ENCODE measurements at regions not wholly inside any gene's neighbourhood (a gene's known extent, or its start where the extent isn't known, plus 50 kb on each side); places are given as distances from the start of the nearest gene placed in this dataset.
A peak's percentile ranks its signal among the peaks of the same experiment; 100 is the strongest.
"Not testable (repeated sequence)": the region's sequence is repeated elsewhere in the genome, so short reads cannot be mapped to it uniquely, and the experiment has no call there.

GRCh38 chr14:46596236-46596635 lies 55.3 kb downstream of the RPL10L start:
- no peak for DNase-seq

- no peak for DNase-seq
These were observed 68.8 kb downstream of the RPL10L start for GRCh38 chr14:46582826-46583225.

- peak; percentile 15 to 74 (median 50) for DNase-seq
These were observed 70.4 kb downstream of the RPL10L start for GRCh38 chr14:46581036-46581671.

GRCh38 chr14:46574978-46575375 lies 76.6 kb downstream of the RPL10L start:
- no peak for DNase-seq

DNA sequence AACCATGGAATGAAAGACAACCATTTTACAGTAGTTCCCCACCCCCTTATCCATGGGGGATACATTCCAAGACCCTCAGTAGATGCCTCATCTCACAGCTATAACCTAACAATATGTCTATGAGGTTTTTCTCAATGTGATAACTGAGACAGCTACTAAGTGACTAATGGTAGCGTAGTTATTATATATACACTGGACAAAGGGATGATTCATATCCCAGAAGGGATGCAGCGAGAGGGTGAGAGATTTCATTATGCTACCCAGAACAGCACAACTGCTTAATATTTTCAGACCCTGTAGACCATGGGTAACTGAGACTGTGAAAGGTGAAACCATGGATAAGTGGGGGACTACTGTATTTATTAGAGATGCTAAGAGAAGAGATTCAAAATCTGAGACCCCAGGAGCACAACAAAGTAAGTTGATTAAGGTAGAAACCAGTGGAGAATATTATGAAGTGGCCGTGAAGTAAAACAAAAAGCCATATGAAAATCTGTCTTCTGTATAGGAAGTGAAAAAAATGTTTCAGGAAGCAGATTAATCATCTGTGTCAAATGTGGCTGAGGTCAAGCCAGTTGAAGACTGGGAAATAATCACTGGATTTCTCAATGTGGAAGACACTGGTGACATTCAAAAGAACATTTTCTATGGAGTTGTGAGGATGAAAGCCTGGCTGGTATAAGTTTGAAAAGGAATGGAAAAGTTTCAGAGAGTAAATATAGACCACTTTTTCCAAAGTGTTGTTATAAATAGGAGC lies 77.2 kb downstream of the RPL10L start:
- DNase-seq = no peak

DNA sequence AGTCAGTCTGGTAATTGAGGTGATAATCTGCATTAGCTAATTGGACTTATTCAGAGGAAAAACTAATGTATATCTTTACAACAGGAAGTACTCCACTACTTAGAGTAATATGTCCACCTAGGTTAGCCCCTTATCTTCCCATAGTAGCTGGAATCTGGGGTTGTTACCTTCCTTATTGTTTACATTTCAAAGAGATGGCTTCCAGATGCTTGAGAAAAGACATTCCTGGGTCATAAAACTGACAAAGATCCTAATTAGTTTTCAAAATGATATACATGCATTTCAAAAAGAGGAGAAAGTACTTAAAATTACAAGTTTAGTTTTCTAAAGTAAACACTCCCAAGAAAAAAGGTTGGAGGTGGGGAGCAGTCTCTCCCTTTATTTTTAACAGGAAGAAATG lies 78.1 kb downstream of the RPL10L start:
- DNase-seq = no peak

- no peak for DNase-seq
These were observed 79.6 kb downstream of the RPL10L start for GRCh38 chr14:46571970-46572369.

- not testable (repeated sequence) for DNase-seq
These were observed 83.4 kb downstream of the RPL10L start for GRCh38 chr14:46568161-46568560.

GRCh38 chr14:46550836-46551235 lies 100.7 kb downstream of the RPL10L start:
- DNase-seq = no peak

DNA sequence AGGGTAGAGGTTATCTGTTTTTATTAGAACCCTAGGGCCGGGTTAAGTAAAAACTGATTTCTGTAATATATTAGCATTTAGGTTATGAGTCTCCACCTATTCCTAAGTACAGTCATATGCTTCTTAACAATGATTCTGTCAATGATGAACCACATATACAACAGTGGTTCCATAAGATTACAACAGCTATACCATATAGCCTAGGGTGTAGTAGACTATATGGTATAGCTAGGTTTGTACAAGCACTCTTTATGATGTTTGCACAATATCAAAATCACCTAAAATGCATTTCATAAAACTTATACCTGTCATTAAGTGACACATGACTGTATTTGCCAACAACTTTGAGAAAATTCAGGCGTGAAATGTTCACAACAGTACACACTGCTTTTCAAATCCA lies 110.6 kb downstream of the RPL10L start:
- DNase-seq = no peak

GRCh38 chr14:46519121-46519520 lies 132.5 kb downstream of the RPL10L start:
- no peak for DNase-seq

DNA sequence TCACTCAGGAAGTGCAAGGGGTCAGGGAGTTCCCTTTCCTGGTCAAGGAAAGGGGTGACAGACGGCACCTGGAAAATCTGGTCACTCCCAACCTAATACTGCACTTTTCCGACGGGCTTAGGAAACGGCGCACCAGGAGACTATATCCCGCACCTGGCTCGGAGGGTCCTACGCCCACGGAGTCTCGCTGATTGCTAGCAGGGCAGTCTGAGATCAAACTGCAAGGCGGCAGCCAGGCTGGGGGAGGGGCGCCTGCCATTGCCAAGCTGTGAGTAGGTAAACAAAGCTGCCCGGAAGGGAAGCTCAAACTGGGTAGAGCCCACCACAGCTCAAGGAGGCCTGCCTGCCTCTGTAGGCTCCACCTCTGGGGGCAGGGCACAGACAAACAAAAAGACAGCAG lies 142.8 kb downstream of the RPL10L start:
- DNase-seq = not testable (repeated sequence)

DNA sequence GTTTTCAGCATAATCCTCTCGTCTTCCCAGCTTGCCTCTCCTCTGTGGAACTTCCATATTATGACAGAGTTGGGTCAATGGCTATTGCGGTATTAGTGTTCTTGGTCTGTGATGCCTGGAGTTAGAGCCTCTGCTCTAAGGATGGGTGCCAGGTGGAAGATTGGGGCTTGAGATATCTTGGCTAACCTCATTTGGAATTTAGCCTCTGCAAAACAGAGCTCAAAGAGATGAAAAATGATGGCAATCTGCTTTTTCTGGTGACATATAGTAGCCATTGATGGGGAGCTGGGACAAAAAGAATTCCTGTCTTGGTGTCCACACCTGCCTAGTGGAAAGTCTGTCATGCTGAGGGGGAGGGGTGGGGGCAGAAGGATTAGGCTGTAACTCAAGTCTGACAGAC lies 152.1 kb downstream of the RPL10L start:
- DNase-seq = no peak

DNA sequence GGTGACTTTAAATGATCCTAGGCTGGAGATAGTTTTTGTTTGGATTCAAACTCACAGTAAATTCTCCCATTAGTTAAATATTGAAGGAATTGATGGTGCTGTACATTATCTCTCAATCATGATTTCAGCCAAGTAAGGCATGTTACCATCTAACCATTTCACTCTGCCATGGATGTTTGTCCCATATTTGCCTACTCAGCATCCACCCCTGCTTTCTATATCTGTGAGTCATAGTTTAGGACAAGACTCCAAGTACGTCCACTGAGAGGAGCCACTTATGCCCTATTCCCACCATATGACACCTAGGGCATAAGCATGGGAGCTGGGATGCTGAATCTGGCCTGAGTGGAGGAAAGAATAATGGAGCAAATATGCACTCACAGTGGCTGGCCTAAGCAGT lies 155.2 kb downstream of the RPL10L start:
- no peak for DNase-seq

DNA sequence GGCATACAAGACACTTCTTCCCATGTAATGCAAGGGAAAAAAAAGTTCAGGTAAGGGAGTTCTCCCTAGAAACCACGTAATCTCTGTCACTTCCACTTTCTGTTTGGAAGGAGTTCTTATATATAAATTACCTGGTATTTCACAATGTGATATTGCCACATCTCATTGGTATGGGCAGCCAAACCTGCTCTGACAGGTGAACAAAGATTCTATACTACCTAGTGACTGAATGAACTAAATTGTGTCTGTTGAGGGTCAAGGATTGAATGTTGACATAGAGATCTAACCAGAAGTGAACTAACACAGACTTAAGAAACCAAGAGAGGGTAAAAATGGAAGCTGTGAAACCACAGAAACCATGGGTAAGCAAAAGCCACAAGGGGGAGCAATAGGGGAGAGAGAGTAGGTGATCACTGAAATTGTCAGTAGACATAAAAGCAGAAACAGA lies 161.3 kb downstream of the RPL10L start:
- peak in 1 of 3 experiments; percentile 12 for DNase-seq

GRCh38 chr14:46488374-46488773 lies 163.2 kb downstream of the RPL10L start:
- DNase-seq = no peak

DNA sequence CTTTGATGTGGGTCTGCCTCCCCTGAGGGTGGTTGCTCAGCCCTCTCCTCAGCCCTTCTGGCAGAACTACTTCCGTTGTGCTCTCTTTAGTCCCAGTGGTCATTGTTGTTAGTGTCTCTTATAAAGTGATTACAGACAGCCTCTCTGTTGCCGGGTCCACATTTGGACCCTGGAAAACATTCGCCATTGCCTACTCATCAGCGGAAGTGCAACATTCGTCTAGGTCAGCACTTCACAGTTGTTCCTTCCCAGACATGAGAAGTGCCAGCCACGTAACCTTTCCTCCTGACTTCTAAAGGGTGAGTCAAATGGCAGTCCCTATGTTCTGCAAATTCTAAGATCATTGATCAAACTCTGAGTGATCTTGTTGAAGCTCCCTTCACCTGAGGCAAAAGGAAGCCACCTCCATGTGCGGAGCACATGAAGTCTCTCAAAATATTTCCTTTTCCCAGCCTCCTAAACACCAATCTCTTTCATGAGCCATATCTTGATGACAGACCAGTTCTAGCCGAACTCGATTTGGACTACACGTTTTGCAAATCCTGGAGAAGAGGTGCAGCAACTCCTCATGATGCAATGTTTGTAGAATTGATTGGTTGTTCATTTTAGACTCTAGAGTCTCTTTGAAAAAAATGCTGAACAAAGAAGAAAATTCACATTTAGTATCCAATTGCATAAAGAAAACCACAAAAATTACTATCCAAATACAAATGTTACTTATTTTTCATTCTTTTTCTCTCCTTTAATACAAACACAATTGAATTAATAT lies 163.8 kb downstream of the RPL10L start:
- DNase-seq = no peak

DNA sequence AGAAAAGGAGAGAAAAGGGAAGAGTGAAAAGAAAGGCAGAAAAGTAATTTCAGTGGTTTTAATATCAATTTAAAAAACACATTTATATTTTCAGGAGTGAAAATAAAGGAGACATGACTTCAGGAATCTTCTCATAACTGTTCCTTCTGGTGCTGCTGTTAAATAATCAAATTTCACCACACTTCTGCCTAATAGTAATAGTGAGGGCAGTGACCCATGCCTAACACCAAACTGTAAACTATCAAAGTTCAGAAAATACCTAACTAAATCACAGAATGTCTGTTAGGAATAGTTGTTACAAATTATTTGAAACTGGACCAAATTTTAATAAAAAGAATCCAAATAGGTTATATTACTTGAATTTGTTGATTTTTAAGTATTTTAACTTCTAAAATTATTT lies 169.4 kb downstream of the RPL10L start:
- DNase-seq = no peak

GRCh38 chr14:46480817-46481216 lies 170.8 kb downstream of the RPL10L start:
- no peak for DNase-seq

GRCh38 chr14:46472261-46472660 lies 179.3 kb downstream of the RPL10L start:
- no peak for DNase-seq

DNA sequence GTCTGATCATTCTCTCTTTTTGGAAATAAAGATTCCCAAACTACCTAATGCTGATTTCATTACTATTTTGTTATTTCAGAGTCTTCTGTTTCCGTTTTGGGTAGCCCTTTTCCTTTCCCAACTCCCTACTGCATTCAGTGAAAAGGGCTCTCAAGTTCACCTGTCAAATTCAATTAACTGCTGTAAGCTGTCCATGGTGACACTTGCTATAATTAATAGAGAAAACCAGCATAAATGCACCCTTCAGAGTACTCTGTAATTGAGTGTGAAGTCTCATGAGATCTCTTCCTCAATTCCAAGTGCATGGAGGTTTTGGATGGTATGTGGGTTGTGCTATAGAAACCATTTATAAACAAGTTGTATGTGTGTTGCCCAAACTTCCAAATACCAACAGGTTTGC lies 187.2 kb downstream of the RPL10L start:
- DNase-seq = peak in 1 of 3 experiments; percentile 18

DNA sequence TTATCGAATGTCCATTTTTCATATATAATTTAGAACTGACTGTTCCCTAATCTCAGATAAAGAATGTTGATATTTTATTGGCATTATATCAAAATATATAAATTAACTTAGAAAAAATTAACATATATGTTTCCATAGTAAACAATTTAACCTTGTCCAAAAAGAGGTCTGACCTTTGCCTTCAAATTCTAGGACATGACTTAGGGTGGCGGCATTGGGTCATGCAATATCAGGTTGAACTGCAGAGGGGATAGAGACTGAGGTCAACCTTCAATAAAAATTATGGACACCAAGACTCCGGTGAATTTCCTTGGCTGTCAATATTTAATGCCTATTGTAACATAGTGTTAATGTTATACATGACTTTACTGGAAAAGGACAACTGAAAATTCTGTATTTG lies 199.8 kb downstream of the RPL10L start:
- no peak for DNase-seq

DNA sequence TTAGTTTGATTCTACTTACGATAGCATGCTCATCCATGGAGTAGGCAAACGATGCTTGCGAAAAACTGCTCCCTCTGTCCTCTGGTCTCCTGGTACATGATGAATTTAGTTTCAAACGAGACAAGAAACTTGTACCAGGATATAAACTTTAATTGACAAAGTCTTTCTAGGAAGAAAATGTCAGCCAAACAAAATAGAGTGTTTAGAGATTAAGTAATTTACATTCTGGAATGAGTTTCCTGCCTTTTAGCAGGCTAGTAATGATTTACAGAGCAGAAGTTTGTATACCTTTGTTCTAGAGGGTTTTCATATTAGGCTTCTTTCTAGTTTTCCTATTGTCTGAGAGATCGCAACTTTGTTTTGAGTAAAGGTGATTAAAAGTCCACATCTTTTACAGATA lies 206.9 kb downstream of the RPL10L start:
- DNase-seq = no peak

GRCh38 chr14:46433381-46433780 lies 218.2 kb downstream of the RPL10L start:
- no peak for DNase-seq
